NCI-H2196 (cell line): ENCODE measurements at regions not wholly inside any gene's neighbourhood (a gene's known extent, or its start where the extent isn't known, plus 50 kb on each side); places are given as distances from the start of the nearest gene placed in this dataset.
"Not testable (repeated sequence)": the region's sequence is repeated elsewhere in the genome, so short reads cannot be mapped to it uniquely, and the experiment has no call there.

Experiments
- DNase-seq: peaks from one replicate; lab custom pipeline; 2025; ENCODE audit not compliant: unreplicated experiment; lab: John Stamatoyannopoulos, UW

- no peak for DNase-seq
These were observed 172.7 kb downstream of the BMP7 start for GRCh38 chr20:57093766-57094165.

- no peak for DNase-seq
These were observed 172.1 kb downstream of the BMP7 start for GRCh38 chr20:57094252-57094891.

GRCh38 chr20:57094991-57095390 lies 171.4 kb downstream of the BMP7 start:
- no peak for DNase-seq

- no peak for DNase-seq
These were observed 171.0 kb downstream of the BMP7 start for GRCh38 chr20:57095426-57095825.

GRCh38 chr20:57097245-57097915 lies 169.1 kb downstream of the BMP7 start:
- no peak for DNase-seq

- DNase-seq, result no peak
These were observed 164.3 kb downstream of the BMP7 start for GRCh38 chr20:57102160-57102559.

- no peak for DNase-seq
These were observed 163.9 kb downstream of the BMP7 start for GRCh38 chr20:57102566-57102965.

GRCh38 chr20:57103146-57103800 lies 163.2 kb downstream of the BMP7 start:
- no peak for DNase-seq

GRCh38 chr20:57104113-57104512 lies 162.3 kb downstream of the BMP7 start:
- no peak for DNase-seq

GRCh38 chr20:57104651-57105204 lies 161.7 kb downstream of the BMP7 start:
- DNase-seq, result no peak

GRCh38 chr20:57106030-57106682 lies 160.3 kb downstream of the BMP7 start:
- no peak for DNase-seq

- DNase-seq, result no peak
These were observed 159.7 kb downstream of the BMP7 start for GRCh38 chr20:57106692-57107091.

- DNase-seq, result no peak
These were observed 159.2 kb downstream of the BMP7 start for GRCh38 chr20:57107208-57107607.

- no peak for DNase-seq
These were observed 158.2 kb downstream of the BMP7 start for GRCh38 chr20:57108218-57108617.

- no peak for DNase-seq
These were observed 157.5 kb downstream of the BMP7 start for GRCh38 chr20:57108742-57109570.

GRCh38 chr20:57109571-57109953 lies 156.9 kb downstream of the BMP7 start:
- no peak for DNase-seq

- not testable (repeated sequence) for DNase-seq
These were observed 156.1 kb downstream of the BMP7 start for GRCh38 chr20:57110121-57111027.

GRCh38 chr20:57111028-57111373 lies 155.4 kb downstream of the BMP7 start:
- DNase-seq, result no peak

GRCh38 chr20:57112448-57112847 lies 154.0 kb downstream of the BMP7 start:
- DNase-seq, result no peak
